PC-9 (cell line): ENCODE measurements at regions not wholly inside any gene's neighbourhood (a gene's known extent, or its start where the extent isn't known, plus 50 kb on each side); places are given as distances from the start of the nearest gene placed in this dataset.
A peak's percentile ranks its signal among the peaks of the same experiment; 100 is the strongest.

Experiments
- BruUV-seq: library from RNA; stranded (reverse); fragments of 400-500 nt; replicated peaks from 2 replicates; lab custom pipeline; 2021; lab: Mats Ljungman, UMichigan
- CTCF ChIA-PET: fragments of 300-600 bp; sonication (Branson Sonifier 250); formaldehyde crosslinking; loops from one replicate; lab custom pipeline; 2022; ENCODE audit warnings: antibody characterized with exemption; lab: Charles Lee
- POLR2A ChIA-PET: fragments of 300-600 bp; sonication (Branson Sonifier 250); formaldehyde crosslinking; loops from one replicate; lab custom pipeline; 2022; ENCODE audit warnings: antibody characterized with exemption; ENCODE audit not compliant: unreplicated experiment; lab: Charles Lee
- DNase-seq, 2 experiments: peaks; one replicate each; pipeline versions ENCODE4 v3.0.0 to v3.0.0-alpha.2; 2015 to 2022; ENCODE audit warnings: mixed read lengths in 1 of 2
- H2AFZ ChIP-seq: fragments of 200-600 bp; sonication (generic); 2 replicates; pipeline ENCODE4 v1.8.1; 2017; ENCODE audit warnings: antibody characterized with exemption
- H3F3A ChIP-seq: fragments of 200-600 bp; sonication (generic); 2 replicates; pipeline ENCODE4 v1.8.1; 2017; ENCODE audit warnings: antibody characterized with exemption, mild to moderate bottlenecking, low read depth; ENCODE audit not compliant: insufficient read depth
- H3K27ac ChIP-seq: fragments of 200-600 bp; sonication (generic); 2 replicates; pipeline ENCODE4 v1.6.1; 2016; ENCODE audit warnings: mixed run types
- H3K27me3 ChIP-seq: fragments of 200-600 bp; sonication (generic); 2 replicates; pipeline ENCODE4 v1.6.1; 2016; ENCODE audit warnings: low read depth, mixed run types; ENCODE audit not compliant: insufficient read depth
- H3K36me3 ChIP-seq: fragments of 200-600 bp; sonication (generic); 2 replicates; pipeline ENCODE4 v1.6.1; 2016; ENCODE audit warnings: low read depth, mixed run types
- H3K4me1 ChIP-seq: fragments of 200-600 bp; sonication (generic); replicated peaks from 2 replicates; pipeline ENCODE4 v1.6.1; 2016; ENCODE audit warnings: mixed run types; ENCODE audit not compliant: insufficient read depth
- H3K4me2 ChIP-seq: fragments of 200-600 bp; sonication (generic); 2 replicates; pipeline ENCODE4 v1.6.1; 2017; ENCODE audit warnings: mixed run types
- H3K4me3 ChIP-seq: fragments of 200-600 bp; sonication (generic); 2 replicates; pipeline ENCODE4 v1.6.1; 2016; ENCODE audit warnings: mixed run types
- H3K79me2 ChIP-seq: fragments of 200-600 bp; sonication (generic); 2 replicates; pipeline ENCODE4 v1.6.1; 2017; ENCODE audit warnings: low read depth, mixed run types
- H3K9me2 ChIP-seq: fragments of 200-600 bp; sonication (generic); 2 replicates; pipeline ENCODE4 v1.8.1; 2017; ENCODE audit warnings: mild to moderate bottlenecking; ENCODE audit not compliant: insufficient read depth
- H3K9me3 ChIP-seq: fragments of 200-600 bp; sonication (generic); 2 replicates; pipeline ENCODE4 v1.8.1; 2016; ENCODE audit warnings: low read depth; ENCODE audit not compliant: insufficient read depth
- H4K20me1 ChIP-seq: fragments of 200-600 bp; sonication (generic); 2 replicates; pipeline ENCODE4 v1.8.1; 2017; ENCODE audit not compliant: insufficient read depth
- EZH2 ChIP-seq: fragments of 200-600 bp; sonication (generic); IDR thresholded peaks from 2 replicates; pipeline ENCODE4 v1.8.0; 2017; ENCODE audit warnings: antibody characterized with exemption, low read depth
- intact Hi-C: fragments of 100-400 bp; cut with micrococcal nuclease; formaldehyde crosslinking; loops from one replicate; pipeline ENCODE4 v1.10.0; 2022; ENCODE audit not compliant: unreplicated experiment
- TF ChIP-seq, protein P1 (sequence below): fragments of 200-600 bp; sonication (generic); conservative IDR thresholded peaks from 2 replicates; pipeline ENCODE4 v1.6.1; 2017; ENCODE audit warnings: mixed run types, antibody characterized with exemption, mild to moderate bottlenecking, moderate library complexity

DNA sequence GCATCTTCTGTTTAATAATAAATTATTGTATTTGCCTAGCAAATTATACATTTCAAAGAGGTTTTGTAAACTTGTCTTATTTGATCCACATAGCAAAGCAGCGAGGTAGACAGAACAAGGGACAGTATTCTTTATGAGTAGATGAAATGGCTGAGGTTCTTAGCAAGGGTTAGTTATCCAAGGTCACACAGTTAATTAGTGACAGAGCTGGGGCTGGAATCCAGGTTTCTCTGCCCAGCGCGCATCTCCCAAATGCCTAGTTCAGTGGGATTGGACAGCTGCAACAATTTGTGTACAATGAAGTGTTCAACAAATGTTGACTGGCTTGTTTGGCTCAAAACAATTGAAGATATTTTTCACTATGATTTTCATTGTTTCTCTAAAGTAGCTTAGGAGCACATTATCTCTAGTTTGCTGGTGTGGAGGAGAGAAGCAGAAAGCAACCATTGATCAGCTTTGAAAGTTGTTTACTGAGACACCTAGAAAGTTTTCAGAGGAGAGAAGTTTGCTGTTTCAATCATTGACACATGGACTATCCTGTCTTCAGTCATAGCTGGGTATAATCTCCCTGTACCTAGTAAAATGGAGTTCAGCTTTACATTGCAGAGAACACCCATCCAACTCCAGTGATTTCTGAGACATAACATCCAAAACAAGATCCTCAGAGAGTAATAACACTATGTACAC lies 270.6 kb downstream of the FAT3 start:
- intact Hi-C loops = no loop called here
- Histone ChIP-seq H3K9me2 (no peaks in the 10 kb centered on the region), H4K20me1 (no peaks in the 10 kb centered on the region), H3K36me3 (no peaks in the 10 kb centered on the region), H2AFZ (no peak overlapping the region), H3K9me3 (no peaks in the 10 kb centered on the region), H3K4me1 (no peaks in the 10 kb centered on the region), H3F3A (no peaks in the 10 kb centered on the region), H3K4me3 (no peak overlapping the region), H3K4me2 (no peak overlapping the region), H3K27ac (no peak overlapping the region), H3K27me3 (no peaks in the 10 kb centered on the region), H3K79me2 (no peaks in the 10 kb centered on the region)
- DNase-seq = no peak
- ChIA-PET CTCF (no interaction called here), POLR2A (no interaction called here)
- BruUV-seq = no TSS peak
- TF ChIP-seq, protein P1, sequence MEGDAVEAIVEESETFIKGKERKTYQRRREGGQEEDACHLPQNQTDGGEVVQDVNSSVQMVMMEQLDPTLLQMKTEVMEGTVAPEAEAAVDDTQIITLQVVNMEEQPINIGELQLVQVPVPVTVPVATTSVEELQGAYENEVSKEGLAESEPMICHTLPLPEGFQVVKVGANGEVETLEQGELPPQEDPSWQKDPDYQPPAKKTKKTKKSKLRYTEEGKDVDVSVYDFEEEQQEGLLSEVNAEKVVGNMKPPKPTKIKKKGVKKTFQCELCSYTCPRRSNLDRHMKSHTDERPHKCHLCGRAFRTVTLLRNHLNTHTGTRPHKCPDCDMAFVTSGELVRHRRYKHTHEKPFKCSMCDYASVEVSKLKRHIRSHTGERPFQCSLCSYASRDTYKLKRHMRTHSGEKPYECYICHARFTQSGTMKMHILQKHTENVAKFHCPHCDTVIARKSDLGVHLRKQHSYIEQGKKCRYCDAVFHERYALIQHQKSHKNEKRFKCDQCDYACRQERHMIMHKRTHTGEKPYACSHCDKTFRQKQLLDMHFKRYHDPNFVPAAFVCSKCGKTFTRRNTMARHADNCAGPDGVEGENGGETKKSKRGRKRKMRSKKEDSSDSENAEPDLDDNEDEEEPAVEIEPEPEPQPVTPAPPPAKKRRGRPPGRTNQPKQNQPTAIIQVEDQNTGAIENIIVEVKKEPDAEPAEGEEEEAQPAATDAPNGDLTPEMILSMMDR = no peak
- no peak for TF ChIP-seq EZH2

GRCh38 chr11:92500453-92500852 lies 275.8 kb downstream of the FAT3 start:
- DNase-seq = peak in 1 of 2 experiments; percentile 82
- intact Hi-C loops = no loop called here
- BruUV-seq = no TSS peak
- Histone ChIP-seq H3F3A (no peaks in the 10 kb centered on the region), H3K27me3 (no peaks in the 10 kb centered on the region), H3K4me2 (0 out of 2 replicates have a peak overlapping the region, but pooled peaks have one; percentile 13), H4K20me1 (no peaks in the 10 kb centered on the region), H3K79me2 (no peaks in the 10 kb centered on the region), H3K9me3 (no peaks in the 10 kb centered on the region), H3K9me2 (no peaks in the 10 kb centered on the region), H3K36me3 (no peaks in the 10 kb centered on the region), H3K4me1 (0 out of 2 replicates have a peak, but pooled peaks cover 15% of the 10 kb centered on the region), H3K4me3 (no peak overlapping the region), H2AFZ (no peak overlapping the region), H3K27ac (peak overlapping the region; percentile 39; the same call in 1 of the 2 replicates)
- CTCF ChIA-PET = no interaction called here
- TF ChIP-seq, protein P1 = no peak
- TF ChIP-seq EZH2 = no peak
- POLR2A ChIA-PET = no interaction called here

DNA sequence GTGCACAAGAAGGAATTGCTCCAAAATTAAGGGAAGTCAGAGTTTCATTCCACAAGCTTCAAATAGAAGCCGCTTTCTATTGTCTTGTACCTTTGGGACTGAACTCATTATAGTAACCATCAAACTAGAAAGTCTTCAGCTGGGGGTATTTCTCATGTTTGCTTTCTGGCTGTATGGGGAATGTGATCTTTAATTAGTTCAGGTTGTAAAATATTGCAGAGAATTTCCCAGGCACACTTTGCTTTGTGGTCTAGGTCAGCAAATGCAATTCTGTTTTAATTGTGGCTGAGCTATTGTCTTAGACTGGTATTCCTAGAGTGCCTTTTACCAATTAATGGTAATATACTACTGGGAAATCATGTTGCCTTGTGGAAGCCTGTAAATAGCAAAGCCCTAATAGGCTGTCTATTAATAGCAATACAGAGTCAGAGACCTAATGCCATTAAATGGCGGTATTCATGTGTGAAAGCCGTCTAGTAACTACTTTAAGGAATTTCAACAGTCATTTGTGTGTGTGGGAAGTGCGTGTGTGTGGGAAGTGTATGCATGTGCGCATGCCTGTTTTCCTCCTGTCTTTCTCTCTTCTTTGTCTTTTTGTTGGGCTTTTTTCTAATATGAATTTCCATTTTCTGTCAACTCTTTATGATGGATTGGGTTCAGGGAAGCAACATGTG lies 276.6 kb downstream of the FAT3 start:
- H3K27ac ChIP-seq = no peak overlapping the region
- no peak for DNase-seq
- no peaks in the 10 kb centered on the region for H3F3A ChIP-seq
- H4K20me1 ChIP-seq = no peaks in the 10 kb centered on the region
- ChIA-PET POLR2A (no interaction called here), CTCF (no interaction called here)
- H3K9me3 ChIP-seq = no peaks in the 10 kb centered on the region
- intact Hi-C loops = no loop called here
- H3K36me3 ChIP-seq = no peaks in the 10 kb centered on the region
- no peak overlapping the region for H2AFZ ChIP-seq
- H3K4me1 ChIP-seq = 0 out of 2 replicates have a peak, but pooled peaks cover 15% of the 10 kb centered on the region
- BruUV-seq = no TSS peak
- H3K27me3 ChIP-seq = no peaks in the 10 kb centered on the region
- no peak overlapping the region for H3K4me3 ChIP-seq
- TF ChIP-seq EZH2 = no peak
- TF ChIP-seq, protein P1 = no peak
- no peaks in the 10 kb centered on the region for H3K79me2 ChIP-seq
- H3K4me2 ChIP-seq = 0 out of 2 replicates have a peak overlapping the region, but pooled peaks have one; percentile 13
- no peaks in the 10 kb centered on the region for H3K9me2 ChIP-seq
